ENCODE measurements at regions not wholly inside any gene's neighbourhood (a gene's known extent, or its start where the extent isn't known, plus 50 kb on each side); places are given as distances from the start of the nearest gene placed in this dataset.

- Histone ChIP-seq H3K4ac (replicated peaks; ENCODE audit: insufficient read length, low read depth, low read length) (no peak overlapping the region), H2BK120ac (replicated peaks; ENCODE audit: low read depth, low read length) (no peak overlapping the region), H3K9ac (replicated peaks in 1 of 4; ENCODE audit: extremely low read depth in 1 of 4, low read depth in 3 of 4, low read length in 3 of 4) (no peak overlapping the region), H3K36me3 (ENCODE audit: control insufficient read depth in 2 of 4, insufficient read depth in 4 of 4, low read length in 3 of 4) (no peaks in the 10 kb centered on the region), H2BK20ac (ENCODE audit: low read length) (no peak overlapping the region), H3K79me1 (ENCODE audit: low read depth, low read length) (no peaks in the 10 kb centered on the region), H3K56ac (replicated peaks; ENCODE audit: insufficient read length, low read depth, low read length) (no peak overlapping the region), H2AFZ (ENCODE audit: low read length) (no peak overlapping the region), H3K9me3 (ENCODE audit: insufficient read depth in 2 of 2, low read depth in 1 of 2, low read length in 1 of 2) (no peaks in the 10 kb centered on the region), H3K23me2 (ENCODE audit: low read depth, low read length) (no peaks in the 10 kb centered on the region), H4K91ac (replicated peaks; ENCODE audit: insufficient read length, low read length) (no peak overlapping the region), H3K79me2 (ENCODE audit: control insufficient read depth in 1 of 2, insufficient read depth in 2 of 2, low read length in 2 of 2) (no peaks in the 10 kb centered on the region), H3K14ac (ENCODE audit: insufficient read length) (no peak overlapping the region), H2BK15ac (ENCODE audit: low read length) (no peak overlapping the region), H2AK5ac (ENCODE audit: low read depth, low read length) (no peak overlapping the region), H3K4me1 (replicated peaks in 1 of 4; ENCODE audit: control insufficient read depth in 3 of 4, insufficient read depth in 4 of 4, low read length in 3 of 4) (peaks cover 2 to 8% (median 7%) of the 10 kb centered on the region in 4 experiments; a peak in 5 of 7 replicates), H3K27ac (ENCODE audit: low read depth, low read length) (no peak overlapping the region), H3K4me3 (ENCODE audit: extremely low read depth in 1 of 4, insufficient read depth in 2 of 4, low read depth in 3 of 4, low read length in 4 of 4) (peak overlapping the region in 1 of 4 experiments; percentile 16; a peak in 1 of 8 replicates), H4K20me1 (replicated peaks in 1 of 2; ENCODE audit: control insufficient read depth in 1 of 2, insufficient read depth in 2 of 2, low read length in 2 of 2) (no peaks in the 10 kb centered on the region), H4K8ac (ENCODE audit: extremely low read depth, insufficient read depth, low read length) (no peak overlapping the region), H2BK5ac (ENCODE audit: low read depth, low read length) (no peak overlapping the region), H3K18ac (ENCODE audit: extremely low read depth, low read length) (no peak overlapping the region; the same call in 1 of the 2 replicates), H3K27me3 (replicated peaks in 1 of 4; ENCODE audit: control insufficient read depth in 3 of 4, extremely low read depth in 1 of 4, insufficient read depth in 3 of 4, low read length in 3 of 4) (no peaks in the 10 kb centered on the region), H3K23ac (ENCODE audit: insufficient read length) (no peak overlapping the region), H2BK12ac (ENCODE audit: low read depth, low read length) (peak overlapping the region; percentile 20; the same call in 1 of the 2 replicates), H4K5ac (ENCODE audit: insufficient read length, low read depth, low read length) (no peak overlapping the region), H3K4me2 (ENCODE audit: insufficient read depth in 1 of 2, low read depth in 2 of 2, low read length in 2 of 2) (no peak overlapping the region; a peak in 1 of 4 replicates)
- DNase-seq (ENCODE audit: low read depth in 1 of 2, low spot score in 2 of 2) (no peak), FAIRE-seq (peak; percentile 55)
- CTCF ChIA-PET (ENCODE audit: partially characterized antibody) = interaction anchor here (1.3 kb wide), 1 partner anchor 209 kb away, joined by 4 read pairs; no protein-coding TSS in a partner anchor
- WGBS, 2 experiments (ENCODE audit: extremely low coverage in 1 of 2, insufficient coverage in 1 of 2, insufficient read length in 1 of 2, insufficient replicate concordance in 2 of 2, low coverage in 1 of 2, low lambda C conversion rate in 2 of 2, missing lambda C conversion rate in 1 of 2) = 13% methylated on average over 1 of the region's 1 CpG; no CpG with 5 or more reads in 1 of the 2 experiments
- POLR2A ChIA-PET (ENCODE audit: partially characterized antibody) = no interaction called here
- TF ChIP-seq NANOG (IDR thresholded peaks at IDR 0.05; ENCODE audit: insufficient read depth, low read depth, low read length, poor library complexity, severe bottlenecking) = no peak
- peak; percentile 76 for TF ChIP-seq TEAD4 (IDR thresholded peaks at IDR 0.05; ENCODE audit: low read depth, low read length)
- TF ChIP-seq JUND (IDR thresholded peaks at IDR 0.05; ENCODE audit: low read length) = no peak
- TF ChIP-seq SIX5 (IDR thresholded peaks at IDR 0.05; ENCODE audit: low read depth, low read length) = no peak
- TF ChIP-seq GTF2F1 (IDR thresholded peaks at IDR 0.05; ENCODE audit: borderline replicate concordance, low read depth, low read length) = no peak
- TF ChIP-seq TCF12 (IDR thresholded peaks at IDR 0.05; ENCODE audit: low read depth, low read length) = 0 out of 2 replicates have a peak, but pooled peaks have one; percentile 19
- TF ChIP-seq RXRA (IDR thresholded peaks at IDR 0.05; ENCODE audit: insufficient read depth, low read depth, low read length) = no peak
- no peak for TF ChIP-seq CTBP2 (IDR thresholded peaks at IDR 0.05; ENCODE audit: borderline replicate concordance, insufficient read depth, insufficient read length, low read length)
- TF ChIP-seq YY1 (IDR thresholded peaks at IDR 0.05; ENCODE audit: low read depth, low read length) = no peak
- TF ChIP-seq KDM1A (IDR thresholded peaks at IDR 0.05; ENCODE audit: borderline replicate concordance, low read length) = peak; percentile 52; the same call in 1 of the 2 replicates
- 0 out of 4 replicates have a peak, but pooled peaks of 1 of the 2 experiments have one; percentile 43 for TF ChIP-seq HDAC2 (IDR thresholded peaks at IDR 0.05; ENCODE audit: borderline replicate concordance in 1 of 2, low read depth in 2 of 2, low read length in 2 of 2)
- no peak for TF ChIP-seq BACH1 (IDR thresholded peaks at IDR 0.05; ENCODE audit: low read length)
- TF ChIP-seq CBX5 (IDR thresholded peaks at IDR 0.05; ENCODE audit: low read depth, low read length) = no peak
- TF ChIP-seq RAD21 (IDR thresholded peaks at IDR 0.05 in 1 of 2, conservative IDR thresholded peaks at IDR 0.05 in 1 of 2; ENCODE audit: low read depth in 2 of 2, low read length in 2 of 2) = no peak; a peak in 1 of 4 replicates
Observed at GRCh38 chr5:5671823-5672222, 249.3 kb downstream of the ICE1 start.

Measured in H1 (cell line).